ENCODE measurements at regions not wholly inside any gene's neighbourhood (a gene's known extent, or its start where the extent isn't known, plus 50 kb on each side); places are given as distances from the start of the nearest gene placed in this dataset.

DNA sequence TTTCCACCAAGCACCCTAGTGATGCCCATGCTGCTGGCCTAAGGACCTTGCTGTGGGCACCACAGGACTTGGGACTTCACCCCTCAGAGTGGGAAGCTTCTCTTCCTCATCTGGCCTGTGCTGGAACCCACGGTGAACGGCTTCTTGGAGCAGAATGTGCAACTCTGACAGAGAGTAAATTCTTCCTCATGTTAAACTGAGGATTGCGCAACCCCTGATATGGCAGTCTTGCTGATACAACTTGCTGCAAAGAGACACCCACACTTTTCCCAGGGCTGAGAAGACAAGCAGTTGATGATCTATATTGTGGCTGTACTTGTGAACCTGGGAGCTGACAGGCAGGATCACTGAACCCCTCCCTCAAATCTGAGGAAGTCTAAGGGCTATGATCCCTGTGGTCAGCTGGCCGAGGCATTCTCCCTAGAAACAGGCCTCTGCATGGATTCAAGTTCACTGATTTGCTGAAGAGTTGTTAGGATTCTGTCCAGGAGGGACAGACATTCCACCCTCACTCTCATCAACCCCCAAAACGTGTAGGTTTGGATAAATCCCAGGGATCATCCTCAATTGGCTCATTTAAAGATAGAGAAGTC, 307.2 kb downstream of the MTRR start:
- intact Hi-C loops (cut with DNase I, micrococcal nuclease) = no loop called here
- peaks cover 2% of the 10 kb centered on the region for H3K9me3 Mint-ChIP-seq
- H3K27me3 Mint-ChIP-seq = no peaks in the 10 kb centered on the region
- H3K4me3 Mint-ChIP-seq = no peak overlapping the region
- no peaks in the 10 kb centered on the region for H3K27me3 ChIP-seq (ENCODE audit: control insufficient read depth in 1 of 2, insufficient read depth in 2 of 2, low read length in 2 of 2)
- ChIA-PET POLR2A (no interaction called here), CTCF (no interaction called here)
- H3K4me1 ChIP-seq (ENCODE audit: insufficient read depth, low read length) = no peaks in the 10 kb centered on the region
- H3K27ac ChIP-seq (ENCODE audit: low read depth in 1 of 2, low read length in 2 of 2) = no peak overlapping the region
- DNase-seq = no peak
- H3K36me3 ChIP-seq (ENCODE audit: insufficient read depth, low read length) = no peaks in the 10 kb centered on the region
- TF ChIP-seq, protein P1, sequence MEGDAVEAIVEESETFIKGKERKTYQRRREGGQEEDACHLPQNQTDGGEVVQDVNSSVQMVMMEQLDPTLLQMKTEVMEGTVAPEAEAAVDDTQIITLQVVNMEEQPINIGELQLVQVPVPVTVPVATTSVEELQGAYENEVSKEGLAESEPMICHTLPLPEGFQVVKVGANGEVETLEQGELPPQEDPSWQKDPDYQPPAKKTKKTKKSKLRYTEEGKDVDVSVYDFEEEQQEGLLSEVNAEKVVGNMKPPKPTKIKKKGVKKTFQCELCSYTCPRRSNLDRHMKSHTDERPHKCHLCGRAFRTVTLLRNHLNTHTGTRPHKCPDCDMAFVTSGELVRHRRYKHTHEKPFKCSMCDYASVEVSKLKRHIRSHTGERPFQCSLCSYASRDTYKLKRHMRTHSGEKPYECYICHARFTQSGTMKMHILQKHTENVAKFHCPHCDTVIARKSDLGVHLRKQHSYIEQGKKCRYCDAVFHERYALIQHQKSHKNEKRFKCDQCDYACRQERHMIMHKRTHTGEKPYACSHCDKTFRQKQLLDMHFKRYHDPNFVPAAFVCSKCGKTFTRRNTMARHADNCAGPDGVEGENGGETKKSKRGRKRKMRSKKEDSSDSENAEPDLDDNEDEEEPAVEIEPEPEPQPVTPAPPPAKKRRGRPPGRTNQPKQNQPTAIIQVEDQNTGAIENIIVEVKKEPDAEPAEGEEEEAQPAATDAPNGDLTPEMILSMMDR (IDR thresholded peaks at IDR 0.05) = no peak
- H3K27ac Mint-ChIP-seq = no peak overlapping the region
- no peaks in the 10 kb centered on the region for H3K4me1 Mint-ChIP-seq (ENCODE audit: low read depth)
- H3K9me3 ChIP-seq (ENCODE audit: control insufficient read depth in 1 of 2, insufficient read depth in 1 of 2, low read length in 2 of 2) = no peaks in the 10 kb centered on the region
- no peak for ATAC-seq (ENCODE audit: poor library complexity)
- no peak overlapping the region for H3K4me3 ChIP-seq (ENCODE audit: low read length)
- H3K36me3 Mint-ChIP-seq (ENCODE audit: low read depth) = no peaks in the 10 kb centered on the region

DNA sequence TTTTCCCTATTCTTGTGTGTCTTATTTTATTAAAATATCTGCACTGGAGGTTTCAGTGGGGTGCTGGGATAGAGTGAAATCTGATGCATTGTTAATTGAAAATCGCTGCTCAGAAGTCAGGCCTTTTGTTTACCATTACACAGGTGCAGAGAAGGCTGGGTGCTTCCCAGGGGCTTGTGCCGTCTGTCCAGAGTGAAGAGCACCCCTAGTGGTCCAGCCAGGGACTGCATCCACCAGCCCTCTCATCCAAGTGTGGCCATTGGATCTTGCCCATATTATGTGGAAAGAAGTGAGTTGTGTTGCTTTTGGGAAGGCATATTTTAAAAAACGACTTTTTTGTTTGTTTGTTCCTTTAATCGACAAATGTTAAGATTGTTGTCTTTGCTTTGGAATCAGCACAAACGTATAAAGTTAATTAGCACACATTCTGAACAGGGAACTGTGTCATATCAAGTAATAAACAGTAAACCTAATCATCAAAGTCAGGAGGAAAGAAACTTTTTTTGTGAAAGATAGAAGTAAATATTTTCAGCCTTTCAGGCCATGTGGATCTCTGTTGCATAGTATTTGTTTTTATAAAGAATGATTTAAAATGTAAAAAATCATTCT, 315.6 kb downstream of the MTRR start:
- Mint-ChIP-seq H3K27me3 (no peaks in the 10 kb centered on the region), H3K27ac (no peak overlapping the region), H3K9me3 (peaks cover 2% of the 10 kb centered on the region), H3K36me3 (ENCODE audit: low read depth) (no peaks in the 10 kb centered on the region), H3K4me3 (no peak overlapping the region), H3K4me1 (ENCODE audit: low read depth) (no peaks in the 10 kb centered on the region)
- DNase-seq (peak in 5 of 14 experiments; percentile 2 to 30 (median 9)), ATAC-seq (ENCODE audit: poor library complexity) (no peak)
- CTCF ChIA-PET = no interaction called here
- Histone ChIP-seq H3K4me3 (ENCODE audit: low read length) (no peak overlapping the region), H3K27me3 (ENCODE audit: control insufficient read depth in 1 of 2, insufficient read depth in 2 of 2, low read length in 2 of 2) (no peaks in the 10 kb centered on the region), H3K27ac (ENCODE audit: low read depth in 1 of 2, low read length in 2 of 2) (no peak overlapping the region), H3K9me3 (ENCODE audit: control insufficient read depth in 1 of 2, insufficient read depth in 1 of 2, low read length in 2 of 2) (peaks cover 0 to 3% of the 10 kb centered on the region in 2 experiments), H3K36me3 (ENCODE audit: insufficient read depth, low read length) (no peaks in the 10 kb centered on the region), H3K4me1 (ENCODE audit: insufficient read depth, low read length) (no peaks in the 10 kb centered on the region)
- intact Hi-C loops (cut with DNase I, micrococcal nuclease) = no loop called here
- POLR2A ChIA-PET = no interaction called here
- TF ChIP-seq, protein P1 (IDR thresholded peaks at IDR 0.05) = peak; percentile 57

DNA sequence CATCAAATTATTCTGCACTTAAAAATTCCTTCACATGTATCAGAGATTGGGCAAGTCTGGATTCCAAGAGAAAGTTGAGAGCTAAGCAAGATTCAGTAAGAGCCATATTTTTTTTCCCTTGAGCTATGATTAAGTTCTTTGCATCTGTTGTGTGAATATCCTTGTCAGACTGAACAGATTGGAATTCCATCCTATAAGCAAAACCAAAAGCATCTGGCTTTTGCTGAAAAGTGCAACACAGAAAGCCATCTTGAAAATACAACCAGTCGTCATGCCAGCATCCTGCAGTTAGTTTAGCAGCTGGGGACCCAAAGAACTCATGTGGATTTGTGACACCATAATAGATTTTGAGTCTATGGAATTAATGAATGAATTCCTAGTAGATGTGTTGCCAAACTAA, 316.9 kb downstream of the MTRR start:
- intact Hi-C loops (cut with DNase I, micrococcal nuclease) = no loop called here
- TF ChIP-seq, protein P1 (IDR thresholded peaks at IDR 0.05) = no peak
- ChIA-PET CTCF (no interaction called here), POLR2A (no interaction called here)
- no peaks in the 10 kb centered on the region for H3K36me3 Mint-ChIP-seq (ENCODE audit: low read depth)
- ATAC-seq (ENCODE audit: poor library complexity) (no peak), DNase-seq (no peak)
- no peaks in the 10 kb centered on the region for H3K27me3 Mint-ChIP-seq
- no peaks in the 10 kb centered on the region for H3K36me3 ChIP-seq (ENCODE audit: insufficient read depth, low read length)
- H3K4me1 Mint-ChIP-seq (ENCODE audit: low read depth) = no peaks in the 10 kb centered on the region
- H3K27me3 ChIP-seq (ENCODE audit: control insufficient read depth in 1 of 2, insufficient read depth in 2 of 2, low read length in 2 of 2) = no peaks in the 10 kb centered on the region
- peaks cover 2% of the 10 kb centered on the region for H3K9me3 Mint-ChIP-seq
- H3K4me1 ChIP-seq (ENCODE audit: insufficient read depth, low read length) = no peaks in the 10 kb centered on the region
- no peak overlapping the region for H3K4me3 Mint-ChIP-seq
- H3K4me3 ChIP-seq (ENCODE audit: low read length) = no peak overlapping the region
- H3K27ac ChIP-seq (ENCODE audit: low read depth in 1 of 2, low read length in 2 of 2) = no peak overlapping the region
- peaks cover 0 to 6% of the 10 kb centered on the region in 2 experiments for H3K9me3 ChIP-seq (ENCODE audit: control insufficient read depth in 1 of 2, insufficient read depth in 1 of 2, low read length in 2 of 2)
- H3K27ac Mint-ChIP-seq = no peak overlapping the region
